Transverse colon (tissue), 4 donors: ENCODE measurements at regions not wholly inside any gene's neighbourhood (a gene's known extent, or its start where the extent isn't known, plus 50 kb on each side); places are given as distances from the start of the nearest gene placed in this dataset.

Experiments used
- DNase-seq: peaks from one replicate; pipeline ENCODE4 v3.0.0-alpha.2; 2019
- H3K27ac ChIP-seq, 4 donors: fragments of 200-600 bp; sonication (generic); 2 replicates each; pipeline ENCODE4 v1.5.1; 2016 to 2018; ENCODE audit warnings: inconsistent platforms in 4 of 4
- H3K27me3 ChIP-seq: fragments of 200-600 bp; sonication (generic); 2 replicates; pipeline ENCODE4 v1.5.1; 2017; ENCODE audit warnings: inconsistent platforms
- H3K36me3 ChIP-seq, 4 donors: fragments of 200-600 bp; sonication (generic); 2 replicates each; pipeline ENCODE4 v1.5.1; 2017 to 2019; ENCODE audit warnings: inconsistent platforms in 4 of 4
- H3K4me1 ChIP-seq, 4 donors: fragments of 200-600 bp; sonication (generic); 2 replicates each; pipeline ENCODE4 v1.5.1; 2017 to 2020; ENCODE audit warnings: inconsistent platforms in 4 of 4
- H3K4me3 ChIP-seq, 4 donors: fragments of 200-600 bp; sonication (generic); 1 replicate in 1 of 4; 2 replicates in 3 of 4; pipeline versions ENCODE4 v1.5.1 to v1.6.1; 2017 to 2019; ENCODE audit warnings: inconsistent platforms in 4 of 4
- H3K9me3 ChIP-seq, 2 donors: fragments of 200-600 bp; sonication (generic); 2 replicates each; pipeline ENCODE4 v1.5.1; 2017 to 2019; ENCODE audit warnings: inconsistent platforms in 2 of 2
- EP300 ChIP-seq: sonication (generic); formaldehyde crosslinking; IDR thresholded peaks from one replicate; pipeline ENCODE4 v1.6.1; 2017; ENCODE audit warnings: antibody characterized with exemption, low read depth
- POLR2A ChIP-seq: fragments of 450-650 bp; IDR thresholded peaks from one replicate; pipeline ENCODE4 v1.6.1; 2016; ENCODE audit warnings: antibody characterized with exemption, mild to moderate bottlenecking, moderate library complexity
- POLR2AphosphoS5 ChIP-seq, 3 donors: sonication (generic); formaldehyde crosslinking; IDR thresholded peaks; one replicate each; pipeline ENCODE4 v1.6.1; 2016; ENCODE audit warnings: antibody characterized with exemption in 3 of 3
- WGBS, 2 donors: methylation state at CpG; one replicate each; pipeline ENCODE4 v1.1.5; 2018; ENCODE audit warnings: low coverage in 1 of 2; 5-methylcytosine and 5-hydroxymethylcytosine counted together
- in situ Hi-C, 4 donors: fragments of 200-750 bp; cut with MboI; loops; one replicate each; pipeline versions ENCODE4 v1.15.0 to v1.15.1; 2017; ENCODE audit warnings: low sequenced_read_pairs in 3 of 4, low pct_ligation_motif_present in 1 of 4, low pct_unique_long_range_greater_than_20kb in 1 of 4
- intact Hi-C: fragments of 100-400 bp; cut with DNase I; formaldehyde crosslinking; loops from one replicate; pipeline ENCODE4 v1.15.1; 2023; ENCODE audit warnings: low total_unique reads
- TF ChIP-seq, protein P1 (sequence below), 5 experiments: fragments of 200-600 bp in 3 of 5; fragments of 450-650 bp in 2 of 5; sonication (generic) in 3 of 5; IDR thresholded peaks; 1 replicate in 2 of 5; 2 replicates in 3 of 5; pipeline ENCODE4 v1.5.1; 2016 to 2017; ENCODE audit warnings: antibody characterized with exemption in 5 of 5, inconsistent platforms in 3 of 5, mild to moderate bottlenecking in 2 of 5, moderate library complexity in 1 of 5

DNA sequence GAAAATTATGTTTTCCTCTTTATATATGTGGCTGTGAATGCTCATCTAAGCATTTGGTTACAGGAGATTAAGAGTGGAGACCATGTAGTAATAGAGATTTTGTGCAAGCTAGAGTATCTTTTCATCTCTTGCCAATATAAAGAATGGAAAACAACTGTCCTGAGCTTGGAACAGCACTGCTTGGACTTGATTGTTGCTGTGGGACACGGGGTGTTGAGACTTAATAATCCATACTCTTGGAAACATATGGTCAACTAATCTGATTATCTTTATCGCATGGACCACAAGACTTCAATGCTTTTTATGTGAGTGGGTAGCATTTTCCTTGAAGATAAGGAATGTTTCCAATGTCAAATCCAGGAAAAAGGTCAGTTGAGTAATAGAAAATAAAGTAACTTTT lies 806.3 kb downstream of the DIPK2A start:
- H3K27ac ChIP-seq, result no peak overlapping the region
- intact Hi-C loops, result no loop called here
- TF ChIP-seq, protein P1, sequence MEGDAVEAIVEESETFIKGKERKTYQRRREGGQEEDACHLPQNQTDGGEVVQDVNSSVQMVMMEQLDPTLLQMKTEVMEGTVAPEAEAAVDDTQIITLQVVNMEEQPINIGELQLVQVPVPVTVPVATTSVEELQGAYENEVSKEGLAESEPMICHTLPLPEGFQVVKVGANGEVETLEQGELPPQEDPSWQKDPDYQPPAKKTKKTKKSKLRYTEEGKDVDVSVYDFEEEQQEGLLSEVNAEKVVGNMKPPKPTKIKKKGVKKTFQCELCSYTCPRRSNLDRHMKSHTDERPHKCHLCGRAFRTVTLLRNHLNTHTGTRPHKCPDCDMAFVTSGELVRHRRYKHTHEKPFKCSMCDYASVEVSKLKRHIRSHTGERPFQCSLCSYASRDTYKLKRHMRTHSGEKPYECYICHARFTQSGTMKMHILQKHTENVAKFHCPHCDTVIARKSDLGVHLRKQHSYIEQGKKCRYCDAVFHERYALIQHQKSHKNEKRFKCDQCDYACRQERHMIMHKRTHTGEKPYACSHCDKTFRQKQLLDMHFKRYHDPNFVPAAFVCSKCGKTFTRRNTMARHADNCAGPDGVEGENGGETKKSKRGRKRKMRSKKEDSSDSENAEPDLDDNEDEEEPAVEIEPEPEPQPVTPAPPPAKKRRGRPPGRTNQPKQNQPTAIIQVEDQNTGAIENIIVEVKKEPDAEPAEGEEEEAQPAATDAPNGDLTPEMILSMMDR (IDR thresholded peaks at IDR 0.05), result no peak
- TF ChIP-seq POLR2AphosphoS5 (IDR thresholded peaks at IDR 0.05) (no peak), EP300 (no peak), POLR2A (no peak)
- no peak for DNase-seq
- in situ Hi-C loops, result no loop called here
- H3K4me1 ChIP-seq, result no peaks in the 10 kb centered on the region
- no peak overlapping the region for H3K4me3 ChIP-seq
- WGBS, 2 donors, result 71 to 78% methylated on average over 2 of the region's 2 CpGs
- H3K36me3 ChIP-seq, result no peaks in the 10 kb centered on the region
- no peaks in the 10 kb centered on the region for H3K27me3 ChIP-seq
- no peaks in the 10 kb centered on the region for H3K9me3 ChIP-seq

DNA sequence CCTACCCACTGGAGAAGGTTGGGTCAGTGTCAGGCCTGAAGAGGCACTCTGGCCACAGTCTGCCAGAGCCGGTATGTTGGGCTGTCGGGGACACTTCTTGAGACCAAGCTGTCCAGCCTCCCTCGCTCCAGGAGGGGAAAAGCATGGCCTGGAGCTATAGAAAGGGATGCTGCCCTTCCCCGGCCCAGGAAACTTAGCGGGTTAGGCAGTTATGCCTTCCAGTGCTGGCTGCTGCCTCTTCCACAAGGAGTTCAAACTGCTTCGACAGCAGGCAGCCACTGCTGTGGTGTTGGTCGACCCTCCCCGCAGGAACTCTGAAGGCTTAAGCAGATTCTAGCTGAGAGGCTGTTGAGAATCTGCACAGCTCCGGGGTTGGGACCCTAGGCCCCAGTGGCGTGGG lies 819.4 kb downstream of the DIPK2A start:
- Histone ChIP-seq H3K4me3 (no peak overlapping the region), H3K27me3 (no peaks in the 10 kb centered on the region), H3K36me3 (no peaks in the 10 kb centered on the region), H3K4me1 (no peaks in the 10 kb centered on the region), H3K27ac (no peak overlapping the region), H3K9me3 (peaks cover 0 to 7% of the 10 kb centered on the region in 2 donors)
- WGBS, 2 donors, result 87% methylated on average over 10 of the region's 10 CpGs; no CpG with 5 or more reads in 1 of the 2 donors
- no peak for DNase-seq
- in situ Hi-C loops, result no loop called here
- TF ChIP-seq EP300 (no peak), POLR2AphosphoS5 (IDR thresholded peaks at IDR 0.05) (no peak), POLR2A (no peak)
- TF ChIP-seq, protein P1 (IDR thresholded peaks at IDR 0.05), result no peak
- intact Hi-C loops, result no loop called here

DNA sequence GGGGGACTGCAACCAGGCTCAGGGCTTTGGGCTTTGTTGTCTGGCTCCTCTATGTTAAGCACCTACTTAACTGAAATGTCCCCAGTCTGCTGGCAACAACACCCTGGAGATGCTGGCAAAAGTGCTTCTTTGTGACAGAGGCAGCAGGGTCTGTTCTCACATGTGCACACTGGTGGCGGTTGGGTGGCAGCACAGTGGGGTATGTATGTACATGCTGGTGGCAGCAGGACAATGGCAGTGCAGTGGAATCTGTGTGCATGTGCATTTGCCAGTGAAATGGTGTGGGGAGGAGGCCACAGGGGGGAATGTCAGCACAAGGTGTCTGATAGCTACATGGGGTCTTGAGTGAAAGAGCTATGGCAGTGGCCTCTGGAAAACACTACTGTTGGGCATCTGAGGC lies 830.3 kb downstream of the DIPK2A start:
- H3K9me3 ChIP-seq, result no peaks in the 10 kb centered on the region
- H3K4me1 ChIP-seq, result no peaks in the 10 kb centered on the region
- no peak overlapping the region for H3K27ac ChIP-seq
- intact Hi-C loops (no loop called here), in situ Hi-C loops (no loop called here)
- no peak for DNase-seq
- no peak overlapping the region for H3K4me3 ChIP-seq
- TF ChIP-seq EP300 (no peak), POLR2AphosphoS5 (IDR thresholded peaks at IDR 0.05) (no peak), POLR2A (no peak)
- TF ChIP-seq, protein P1 (IDR thresholded peaks at IDR 0.05), result no peak
- H3K36me3 ChIP-seq, result no peaks in the 10 kb centered on the region
- H3K27me3 ChIP-seq, result no peaks in the 10 kb centered on the region
- WGBS, 2 donors, result 94% methylated on average over 1 of the region's 1 CpG; no CpG with 5 or more reads in 1 of the 2 donors

DNA sequence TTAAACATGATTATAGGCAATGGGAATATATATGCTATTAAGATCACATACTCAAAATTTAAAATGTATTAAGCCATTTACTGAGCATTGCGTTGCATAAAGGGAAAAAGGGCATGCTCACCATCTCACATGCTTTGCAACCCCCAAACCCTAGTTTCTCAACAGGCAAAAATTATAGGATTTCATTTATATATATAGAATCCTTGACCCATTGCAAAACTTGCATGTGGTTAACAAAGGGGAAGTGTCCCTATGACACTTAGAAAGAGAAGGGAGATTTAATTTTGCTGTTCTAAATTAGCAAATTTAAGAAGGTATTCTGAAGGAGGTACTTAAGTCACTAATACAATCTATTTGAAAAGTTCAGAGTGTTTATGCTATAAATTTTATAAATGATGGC lies 837.8 kb downstream of the DIPK2A start:
- TF ChIP-seq EP300 (no peak), POLR2AphosphoS5 (IDR thresholded peaks at IDR 0.05) (no peak), POLR2A (no peak)
- TF ChIP-seq, protein P1 (IDR thresholded peaks at IDR 0.05), result no peak
- Histone ChIP-seq H3K4me1 (no peaks in the 10 kb centered on the region), H3K9me3 (no peaks in the 10 kb centered on the region), H3K27me3 (no peaks in the 10 kb centered on the region), H3K36me3 (no peaks in the 10 kb centered on the region), H3K27ac (no peak overlapping the region), H3K4me3 (no peak overlapping the region)
- in situ Hi-C loops (no loop called here), intact Hi-C loops (no loop called here)
- 10 to 82% methylated on average over 1 of the region's 1 CpG for WGBS, 2 donors
- no peak for DNase-seq
